HG03571 (cell line): ENCODE measurements at regions not wholly inside any gene's neighbourhood (a gene's known extent, or its start where the extent isn't known, plus 50 kb on each side); places are given as distances from the start of the nearest gene placed in this dataset.
"Not testable (repeated sequence)": the region's sequence is repeated elsewhere in the genome, so short reads cannot be mapped to it uniquely, and the experiment has no call there.

Experiments used
- ATAC-seq: cut with Tn5 transposase; IDR thresholded peaks from one replicate; pipeline ENCODE4 v1.9.1; 2021; ENCODE audit not compliant: unreplicated experiment

- ATAC-seq: not testable (repeated sequence)
Measured at GRCh38 chr16:72729552-72729951, 318.4 kb downstream of the ZFHX3 start.

- no peak for ATAC-seq
Measured at GRCh38 chr16:72728516-72728915, 319.4 kb downstream of the ZFHX3 start.

- no peak for ATAC-seq
Measured at GRCh38 chr16:72727565-72727964, 320.4 kb downstream of the ZFHX3 start.

- no peak for ATAC-seq
Measured at GRCh38 chr16:72725643-72726042, 322.3 kb downstream of the ZFHX3 start.

- no peak for ATAC-seq
Measured at GRCh38 chr16:72723781-72724180, 324.1 kb downstream of the ZFHX3 start.

GRCh38 chr16:72722552-72722951 lies 325.4 kb downstream of the ZFHX3 start:
- ATAC-seq: no peak

GRCh38 chr16:72721981-72722380 lies 325.9 kb downstream of the ZFHX3 start:
- no peak for ATAC-seq

GRCh38 chr16:72715267-72715666 lies 332.7 kb downstream of the ZFHX3 start:
- ATAC-seq: no peak

- no peak for ATAC-seq
Measured at GRCh38 chr16:72711823-72712222, 336.1 kb downstream of the ZFHX3 start.

- no peak for ATAC-seq
Measured at GRCh38 chr16:72705801-72706200, 342.1 kb downstream of the ZFHX3 start.

- ATAC-seq: no peak
Measured at GRCh38 chr16:72704746-72705372, 343.1 kb downstream of the ZFHX3 start.

- ATAC-seq: no peak
Measured at GRCh38 chr16:72689851-72690250, 358.1 kb downstream of the ZFHX3 start.

GRCh38 chr16:72680732-72681131 lies 367.2 kb downstream of the ZFHX3 start:
- no peak for ATAC-seq

GRCh38 chr16:72679856-72680255 lies 368.1 kb downstream of the ZFHX3 start:
- ATAC-seq: no peak

- ATAC-seq: no peak
Measured at GRCh38 chr16:72677662-72678447, 370.1 kb downstream of the ZFHX3 start.

- no peak for ATAC-seq
Measured at GRCh38 chr16:72673118-72673517, 374.8 kb downstream of the ZFHX3 start.

GRCh38 chr16:72666267-72666666 lies 381.7 kb downstream of the ZFHX3 start:
- no peak for ATAC-seq

- no peak for ATAC-seq
Measured at GRCh38 chr16:72665701-72666100, 382.2 kb downstream of the ZFHX3 start.

- ATAC-seq: peak; percentile 99
Measured at GRCh38 chr16:72664509-72665408, 383.2 kb downstream of the ZFHX3 start.

GRCh38 chr16:72664056-72664508 lies 383.8 kb downstream of the ZFHX3 start:
- ATAC-seq: no peak

- no peak for ATAC-seq
Measured at GRCh38 chr16:72658888-72659717, 388.8 kb downstream of the ZFHX3 start.
